ENCODE measurements at regions not wholly inside any gene's neighbourhood (a gene's known extent, or its start where the extent isn't known, plus 50 kb on each side); places are given as distances from the start of the nearest gene placed in this dataset.

GRCh38 chr11:129595038-129595962 is 219.7 kb downstream of the BARX2 start:
- Histone ChIP-seq H3K36me3 (ENCODE audit: control insufficient read depth, insufficient read depth, low read length) (no peaks in the 10 kb centered on the region), H3K4me3 (ENCODE audit: low read depth in 2 of 2, low read length in 2 of 2) (no peak overlapping the region), H3K27ac (ENCODE audit: low read length) (no peak overlapping the region), H3K4me1 (ENCODE audit: control insufficient read depth, insufficient read depth, low read length) (no peaks in the 10 kb centered on the region), H3K9me3 (ENCODE audit: control insufficient read depth, insufficient read depth, low read depth, low read length) (no peaks in the 10 kb centered on the region), H3K27me3 (ENCODE audit: control insufficient read depth, insufficient read depth, low read length) (no peaks in the 10 kb centered on the region)
- ChIA-PET CTCF (no interaction called here), POLR2A (no interaction called here)
- ATAC-seq (no peak), DNase-seq (ENCODE audit: low read depth, low spot score) (no peak)
- TF ChIP-seq CTCF (IDR thresholded peaks at IDR 0.05) = no peak
- TF ChIP-seq REST (IDR thresholded peaks at IDR 0.05; ENCODE audit: insufficient read depth in 1 of 2, low read depth in 2 of 2, low read length in 1 of 2) = no peak
- TF ChIP-seq POLR2AphosphoS5 (IDR thresholded peaks at IDR 0.05; ENCODE audit: low read depth, low read length) = no peak
- no peak for TF ChIP-seq TCF7L2 (IDR thresholded peaks at IDR 0.05; ENCODE audit: low read depth, low read length)
- no peak for TF ChIP-seq SIN3A (IDR thresholded peaks at IDR 0.05; ENCODE audit: borderline replicate concordance, insufficient read depth, low read depth, low read length)
- BruUV-seq (replicated peaks) = no TSS peak
- intact Hi-C loops (cut with micrococcal nuclease; ENCODE audit: unreplicated experiment) (no loop called here), in situ Hi-C loops (cut with HindIII; ENCODE audit: low pct_unique_long_range_greater_than_20kb, low sequenced_read_pairs) (no loop called here)

- no peaks in the 10 kb centered on the region for H3K4me1 ChIP-seq (ENCODE audit: control insufficient read depth, insufficient read depth, low read length)
- ATAC-seq (no peak), DNase-seq (ENCODE audit: low read depth, low spot score) (no peak)
- no peaks in the 10 kb centered on the region for H3K36me3 ChIP-seq (ENCODE audit: control insufficient read depth, insufficient read depth, low read length)
- H3K27me3 ChIP-seq (ENCODE audit: control insufficient read depth, insufficient read depth, low read length) = no peaks in the 10 kb centered on the region
- H3K27ac ChIP-seq (ENCODE audit: low read length) = no peak overlapping the region
- no peaks in the 10 kb centered on the region for H3K9me3 ChIP-seq (ENCODE audit: control insufficient read depth, insufficient read depth, low read depth, low read length)
- in situ Hi-C loops (cut with HindIII; ENCODE audit: low pct_unique_long_range_greater_than_20kb, low sequenced_read_pairs) (no loop called here), intact Hi-C loops (cut with micrococcal nuclease; ENCODE audit: unreplicated experiment) (no loop called here)
- POLR2A ChIA-PET = no interaction called here
- H3K4me3 ChIP-seq (ENCODE audit: low read depth in 2 of 2, low read length in 2 of 2) = no peak overlapping the region
- no peak for TF ChIP-seq REST (IDR thresholded peaks at IDR 0.05; ENCODE audit: insufficient read depth in 1 of 2, low read depth in 2 of 2, low read length in 1 of 2)
- no peak for TF ChIP-seq CTCF (IDR thresholded peaks at IDR 0.05)
- no peak for TF ChIP-seq SIN3A (IDR thresholded peaks at IDR 0.05; ENCODE audit: borderline replicate concordance, insufficient read depth, low read depth, low read length)
- TF ChIP-seq POLR2AphosphoS5 (IDR thresholded peaks at IDR 0.05; ENCODE audit: low read depth, low read length) = no peak
- TF ChIP-seq TCF7L2 (IDR thresholded peaks at IDR 0.05; ENCODE audit: low read depth, low read length) = no peak
- BruUV-seq (replicated peaks) = no TSS peak
- CTCF ChIA-PET = no interaction called here
Observed at GRCh38 chr11:129596351-129596750, 219.3 kb upstream of the TMEM45B start.
